NT2/D1 (cell line): ENCODE measurements at regions not wholly inside any gene's neighbourhood (a gene's known extent, or its start where the extent isn't known, plus 50 kb on each side); places are given as distances from the start of the nearest gene placed in this dataset.

Experiments used
- SUZ12 ChIP-seq: IDR thresholded peaks from 2 replicates; pipeline ENCODE4 v1.6.1; 2011; ENCODE audit not compliant: insufficient read length, insufficient read depth; ENCODE audit errors: extremely low read depth
- ZNF274 ChIP-seq: IDR thresholded peaks from 2 replicates; pipeline ENCODE4 v1.6.1; 2011; ENCODE audit warnings: mild to moderate bottlenecking, low read depth, low read length

- no peak for TF ChIP-seq SUZ12
- no peak for TF ChIP-seq ZNF274
Observed at GRCh38 chr9:107409581-107410389, 79.8 kb downstream of the KLF4 start.
